GM19397 (cell line): ENCODE measurements at regions not wholly inside any gene's neighbourhood (a gene's known extent, or its start where the extent isn't known, plus 50 kb on each side); places are given as distances from the start of the nearest gene placed in this dataset.
"Not testable (repeated sequence)": the region's sequence is repeated elsewhere in the genome, so short reads cannot be mapped to it uniquely, and the experiment has no call there.

Experiments used
- ATAC-seq: cut with Tn5 transposase; IDR thresholded peaks from one replicate; pipeline ENCODE4 v1.9.1; 2021; ENCODE audit warnings: mild to moderate bottlenecking, moderate library complexity; ENCODE audit not compliant: unreplicated experiment

GRCh38 chr5:86127696-86128095 is 490.0 kb upstream of the COX7C start:
- ATAC-seq = no peak

GRCh38 chr5:86129009-86129408 is 488.7 kb upstream of the COX7C start:
- no peak for ATAC-seq

GRCh38 chr5:86137297-86137696 is 480.4 kb upstream of the COX7C start:
- ATAC-seq = no peak

- ATAC-seq = no peak
Measured at GRCh38 chr5:86143837-86144236, 473.9 kb upstream of the COX7C start.

DNA sequence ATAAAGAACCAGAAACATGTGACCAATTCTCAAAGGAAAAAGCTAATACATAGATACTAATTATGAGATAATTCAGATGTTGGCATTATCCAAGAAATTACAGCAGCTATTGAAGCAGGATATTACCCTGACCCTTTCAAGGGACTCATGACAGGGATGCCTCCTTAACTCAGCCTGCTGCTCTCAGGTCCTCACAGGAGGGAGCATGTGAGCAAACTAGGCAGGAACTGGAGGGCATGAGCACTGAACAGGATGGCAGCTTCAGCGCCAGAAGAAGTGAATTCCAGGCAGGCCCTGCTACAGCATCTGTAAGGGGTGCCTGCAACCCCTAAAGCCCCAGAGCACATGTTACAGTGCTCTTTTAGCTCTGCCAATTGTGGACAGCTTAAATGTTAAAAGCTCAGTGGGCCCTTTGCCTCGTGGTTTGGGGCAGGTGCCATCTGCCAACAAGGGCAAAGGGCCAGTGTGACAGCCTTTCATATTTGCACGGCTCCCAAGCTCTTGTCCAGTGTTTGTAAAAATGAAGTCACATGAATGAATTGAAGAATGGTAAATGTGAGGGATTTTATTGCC is 464.7 kb upstream of the COX7C start:
- no peak for ATAC-seq

DNA sequence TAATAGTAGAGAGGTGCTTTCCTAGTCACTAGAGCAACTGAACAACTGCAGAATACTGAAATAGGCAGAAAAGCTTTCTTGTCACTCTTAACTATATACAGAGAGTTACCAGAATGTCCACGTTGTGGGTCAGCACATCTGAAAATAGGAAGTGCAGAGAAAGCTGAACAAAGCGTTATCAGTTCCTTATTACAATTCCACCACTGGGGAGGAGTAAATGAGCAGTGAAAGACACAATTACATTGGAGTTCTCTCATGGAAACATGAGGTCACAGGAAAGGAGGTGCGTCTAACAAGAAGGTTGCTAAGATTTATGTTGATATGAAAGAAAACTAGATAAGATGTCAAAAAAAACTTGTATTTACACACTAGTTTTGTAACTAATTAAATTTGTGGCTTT is 461.9 kb upstream of the COX7C start:
- no peak for ATAC-seq

DNA sequence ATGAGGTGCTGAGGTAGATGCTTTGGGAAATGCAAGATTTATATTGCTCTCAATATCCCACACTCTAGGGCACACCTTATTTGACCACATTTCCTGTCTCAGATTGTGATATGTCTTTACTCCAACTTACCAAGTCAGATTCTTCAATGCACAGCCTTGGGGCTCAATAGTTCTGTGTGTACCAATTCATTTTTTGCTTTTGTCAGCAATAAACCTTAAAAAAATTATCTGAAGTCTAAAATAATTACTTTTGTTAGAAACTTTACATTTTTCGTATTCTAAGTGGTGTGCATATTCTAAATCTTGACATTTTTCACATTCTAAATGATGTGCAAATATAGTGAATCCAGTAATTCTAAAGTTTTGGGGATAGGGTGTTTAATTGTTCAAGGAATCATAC is 447.5 kb upstream of the COX7C start:
- ATAC-seq = no peak

DNA sequence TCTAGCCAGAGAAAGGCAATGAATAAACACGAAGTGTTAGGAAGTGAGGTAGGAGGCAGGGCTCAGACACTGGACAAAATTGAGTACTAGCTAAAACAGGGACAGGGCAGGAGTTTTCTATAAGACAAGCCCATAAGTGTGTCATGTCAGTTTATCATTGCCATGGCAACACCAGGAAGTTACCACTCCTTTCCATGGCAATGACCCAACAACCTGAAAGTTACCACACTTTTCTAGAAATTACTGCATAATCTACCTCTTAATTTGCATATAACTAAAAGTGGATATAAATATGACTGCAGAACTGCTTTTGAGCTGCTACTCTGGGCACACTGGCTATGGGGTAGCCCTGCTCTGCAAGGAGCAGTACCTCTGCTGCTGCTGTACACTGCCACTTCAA is 442.5 kb upstream of the COX7C start:
- peak; percentile 86 for ATAC-seq

GRCh38 chr5:86199287-86199686 is 418.5 kb upstream of the COX7C start:
- no peak for ATAC-seq

DNA sequence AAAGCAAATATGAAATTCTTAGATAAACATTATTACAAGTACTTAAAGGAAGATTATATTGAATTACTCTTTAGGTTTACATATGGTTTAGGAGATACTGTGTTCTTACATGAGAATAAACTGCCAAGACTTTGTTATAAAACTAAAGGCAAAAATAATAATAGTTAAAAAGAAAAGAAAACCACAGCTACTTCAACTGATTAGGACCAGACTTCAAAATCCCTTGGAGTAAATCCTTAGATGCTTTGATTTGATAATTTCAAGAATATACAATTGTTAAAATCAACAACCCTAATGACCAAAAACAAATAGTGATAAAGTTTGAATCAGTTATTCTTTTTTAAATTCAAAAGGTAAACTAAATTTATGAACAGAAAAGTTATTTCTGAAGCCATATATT is 389.6 kb upstream of the COX7C start:
- no peak for ATAC-seq

DNA sequence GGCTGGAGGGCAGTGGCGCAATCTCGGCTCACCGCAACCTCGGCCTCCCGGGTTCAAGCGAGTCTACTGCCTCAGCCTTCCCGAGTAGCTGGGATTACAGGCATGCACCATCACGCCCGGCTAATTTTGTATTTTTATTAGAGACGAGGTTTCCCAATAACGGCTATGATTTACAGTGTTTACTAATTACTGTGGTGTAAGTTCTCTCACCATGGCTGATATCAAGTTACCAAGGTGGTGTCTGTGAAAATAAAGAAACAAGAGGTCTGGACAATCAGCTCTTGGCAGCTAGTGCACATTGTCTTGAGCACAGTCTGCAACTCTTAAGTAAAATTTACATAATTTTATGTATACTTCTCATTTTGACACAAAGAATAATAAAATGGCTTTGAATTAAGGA is 385.5 kb upstream of the COX7C start:
- no peak for ATAC-seq

GRCh38 chr5:86244153-86244552 is 373.6 kb upstream of the COX7C start:
- ATAC-seq = no peak

DNA sequence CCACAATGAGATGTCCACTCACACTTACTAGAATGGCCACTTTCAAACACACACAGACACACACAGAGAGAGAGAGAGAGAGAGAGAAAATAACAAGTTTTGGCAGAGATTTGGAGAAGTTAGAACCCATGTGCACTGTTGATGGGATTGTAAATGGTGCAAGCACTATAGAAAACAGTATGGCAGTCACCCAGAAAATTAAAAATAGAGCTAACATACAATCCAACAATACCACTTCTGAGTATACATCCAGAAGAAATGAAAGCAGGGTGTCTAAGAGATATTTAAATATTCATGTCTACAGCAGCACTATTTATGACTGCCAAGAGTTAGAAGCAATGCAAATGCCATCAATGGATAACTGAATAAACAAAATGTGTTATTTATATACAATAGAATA is 359.9 kb upstream of the COX7C start:
- no peak for ATAC-seq

DNA sequence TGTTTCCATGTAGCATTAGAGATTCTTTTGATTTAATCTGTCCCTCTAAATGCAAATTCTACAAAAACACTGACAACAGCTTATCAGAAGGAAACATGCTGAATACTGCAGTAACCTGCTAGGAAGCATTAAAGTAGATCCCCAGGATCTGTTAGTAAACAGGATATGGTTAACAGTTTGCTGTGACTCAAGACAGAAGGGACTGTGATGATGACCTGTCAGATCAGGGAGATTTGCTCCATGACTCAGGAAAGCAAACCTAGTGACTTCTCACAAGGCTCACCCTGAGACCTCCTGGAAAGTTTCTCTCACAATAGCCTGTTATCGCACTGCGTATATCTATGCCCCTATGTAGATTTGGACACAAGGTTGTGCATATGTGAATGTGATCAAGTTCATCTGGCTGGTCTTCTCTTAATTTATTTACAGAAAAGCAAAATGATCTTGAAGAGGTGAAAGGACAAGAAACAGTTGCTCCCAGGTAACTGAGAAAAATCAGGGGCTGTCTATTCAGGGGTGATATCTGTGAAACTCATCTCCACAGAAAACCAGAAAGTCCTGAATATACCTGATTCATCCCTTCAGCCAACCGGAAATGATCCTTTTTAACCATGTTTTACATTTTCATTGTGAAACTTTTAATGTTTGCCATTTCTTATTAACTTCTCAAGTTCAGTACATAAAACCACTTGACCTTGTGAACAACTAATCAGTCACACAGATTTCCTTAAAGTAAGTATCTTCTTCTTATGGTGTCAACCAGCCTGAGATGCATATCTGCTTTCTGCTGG is 333.1 kb upstream of the COX7C start:
- not testable (repeated sequence) for ATAC-seq

DNA sequence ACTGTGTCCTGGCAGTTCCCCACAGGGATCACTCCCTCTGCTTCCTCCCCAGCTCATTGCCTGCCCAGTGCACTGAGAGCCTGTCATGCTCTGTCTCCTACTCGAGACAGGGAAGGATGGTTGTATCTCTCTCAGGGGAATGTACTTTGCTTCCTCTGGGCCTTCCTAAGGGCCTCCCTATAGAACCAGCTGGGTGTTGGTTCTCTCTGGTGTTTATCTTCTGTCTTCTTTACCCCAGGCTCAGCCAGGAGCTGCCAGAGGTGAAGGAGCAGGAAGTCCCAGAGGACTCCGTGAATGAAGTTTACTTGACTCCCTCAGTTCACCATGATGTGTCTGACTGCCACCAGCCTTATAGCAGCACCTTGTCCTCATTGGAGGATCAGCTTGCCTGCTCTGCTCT is 330.3 kb upstream of the COX7C start:
- not testable (repeated sequence) for ATAC-seq

- ATAC-seq = not testable (repeated sequence)
Measured at GRCh38 chr5:86289786-86290185, 328.0 kb upstream of the COX7C start.

GRCh38 chr5:86292811-86293210 is 324.9 kb upstream of the COX7C start:
- not testable (repeated sequence) for ATAC-seq

GRCh38 chr5:86302643-86303042 is 315.1 kb upstream of the COX7C start:
- ATAC-seq = not testable (repeated sequence)

- ATAC-seq = not testable (repeated sequence)
Measured at GRCh38 chr5:86305050-86305449, 312.7 kb upstream of the COX7C start.

DNA sequence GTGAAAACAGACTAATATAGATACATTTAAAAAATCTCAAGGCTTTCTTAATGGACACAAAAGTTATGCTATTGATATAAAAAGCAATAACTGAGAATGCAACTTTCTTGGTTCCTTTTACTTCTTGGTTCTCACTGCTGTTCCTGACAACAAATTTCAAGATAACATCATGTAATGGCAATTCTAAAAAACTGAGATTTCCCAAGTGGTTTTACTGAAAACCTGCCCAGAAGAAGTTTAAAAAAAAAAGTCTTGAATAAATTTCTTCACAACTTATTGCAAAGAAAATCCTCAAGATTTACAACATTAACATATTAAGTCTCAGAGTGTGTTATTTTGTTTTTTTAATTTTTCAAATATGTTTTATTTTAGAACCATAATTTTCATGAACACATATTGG is 302.8 kb upstream of the COX7C start:
- no peak for ATAC-seq

DNA sequence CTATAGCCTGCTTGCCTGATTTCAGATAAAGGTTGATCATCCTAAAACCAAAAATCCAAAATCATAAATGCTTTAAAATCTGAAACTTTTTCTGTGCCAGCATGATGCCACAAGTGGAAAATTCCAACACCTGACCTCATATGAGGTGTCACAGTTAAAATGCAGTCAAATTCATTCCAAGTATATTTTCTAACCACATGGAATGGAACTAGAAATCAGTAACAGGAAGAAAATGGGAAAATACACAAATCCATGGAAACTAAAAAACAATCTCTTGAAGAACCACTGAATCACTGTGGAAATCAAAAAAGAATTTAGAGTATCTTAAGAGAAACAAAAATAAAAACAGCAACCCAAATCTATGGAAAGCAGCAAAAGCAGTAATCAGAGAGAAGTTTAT is 297.5 kb upstream of the COX7C start:
- ATAC-seq = no peak

- no peak for ATAC-seq
Measured at GRCh38 chr5:86329318-86329717, 288.4 kb upstream of the COX7C start.

DNA sequence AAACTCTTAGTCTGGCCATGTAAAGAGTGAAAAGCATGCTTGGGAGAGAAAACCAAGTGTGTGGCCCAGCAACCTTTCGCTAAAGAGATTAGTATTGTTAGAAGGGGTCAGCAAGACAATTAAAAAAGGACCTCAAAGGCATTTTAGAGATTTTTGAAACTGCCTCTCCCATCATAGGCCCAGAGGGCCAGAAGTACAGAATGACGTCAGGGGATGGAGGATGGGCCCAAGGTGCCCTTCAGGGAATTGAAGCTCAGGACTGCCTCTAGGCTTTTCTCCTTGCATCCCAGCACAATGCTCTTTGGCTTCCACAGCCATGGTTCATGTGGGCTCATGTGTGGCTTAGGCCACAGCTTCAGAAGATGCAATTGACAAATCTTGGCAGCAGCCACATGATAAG is 287.0 kb upstream of the COX7C start:
- ATAC-seq = no peak
